GM18951 (cell line): ENCODE measurements at regions not wholly inside any gene's neighbourhood (a gene's known extent, or its start where the extent isn't known, plus 50 kb on each side); places are given as distances from the start of the nearest gene placed in this dataset.

ENCODE experiments used
- POLR2A ChIP-seq: IDR thresholded peaks from 4 replicates; pipeline ENCODE4 v1.6.1; 2011; ENCODE audit warnings: mild to moderate bottlenecking; ENCODE audit not compliant: insufficient read length, insufficient read depth; ENCODE audit errors: extremely low read depth
- in situ Hi-C: fragments of 300-500 bp; cut with MboI; formaldehyde crosslinking; loops from one replicate; pipeline ENCODE4 v1.12.0; 2022; ENCODE audit warnings: low sequenced_read_pairs, mixed read lengths, inconsistent platforms; ENCODE audit not compliant: unreplicated experiment

DNA sequence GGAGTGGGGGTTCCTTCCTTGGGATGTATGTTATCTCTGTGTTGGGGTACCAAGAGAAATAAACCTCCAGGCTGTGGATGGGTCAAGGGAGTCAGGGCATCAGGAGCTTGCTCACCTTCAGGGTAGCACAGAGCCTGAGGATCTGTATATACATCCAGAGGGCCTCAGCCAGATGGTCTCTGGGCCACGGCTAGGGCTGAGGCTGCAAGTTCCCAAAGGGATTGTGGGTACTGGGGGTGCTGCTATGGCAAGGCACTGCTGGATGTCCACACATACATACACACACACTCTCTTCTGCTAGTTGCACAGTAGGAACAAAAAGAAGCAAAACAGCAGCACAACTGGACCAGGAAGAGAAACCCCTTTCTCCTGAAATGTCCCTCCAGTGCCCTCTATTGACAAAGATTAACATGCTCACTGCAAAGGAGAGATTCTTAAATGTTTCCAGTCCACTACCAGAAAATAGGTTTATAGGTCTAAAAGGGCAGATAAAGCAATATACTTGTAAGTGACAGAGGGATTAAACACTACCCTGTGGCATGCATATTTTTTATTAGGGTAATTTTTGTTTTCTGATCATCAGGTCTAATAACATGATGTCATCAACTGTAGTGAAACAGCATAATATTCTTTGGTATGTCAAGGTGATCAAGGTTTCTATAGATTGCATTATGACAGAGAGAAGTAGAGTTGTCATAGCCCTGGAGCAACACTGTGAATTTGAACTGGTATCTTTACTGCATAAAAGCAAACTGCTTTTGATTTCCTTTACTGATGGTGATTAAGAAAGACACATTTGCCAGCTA lies 56.3 kb upstream of the KCNN2 start:
- TF ChIP-seq POLR2A, result no peak
- in situ Hi-C loops, result no loop called here

DNA sequence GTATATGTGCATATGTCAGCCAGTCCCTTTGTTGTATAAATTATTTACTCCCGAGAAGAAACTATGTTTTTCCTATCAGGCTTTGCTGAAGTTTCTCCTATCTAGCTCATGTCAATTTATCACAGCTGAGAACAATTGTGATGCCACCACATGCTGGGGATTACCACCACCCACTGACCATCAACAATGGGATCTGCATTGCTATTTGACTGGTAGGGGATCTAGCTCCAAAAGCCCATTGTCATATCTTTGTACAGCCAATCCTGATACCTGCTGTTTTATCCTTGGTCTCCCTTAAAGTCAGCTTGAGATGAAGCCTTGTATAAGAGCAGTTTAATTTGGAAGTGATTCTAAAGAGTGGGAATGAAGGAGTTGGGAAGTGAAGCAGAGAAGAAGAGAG lies 53.9 kb upstream of the KCNN2 start:
- TF ChIP-seq POLR2A, result no peak
- in situ Hi-C loops, result no loop called here

DNA sequence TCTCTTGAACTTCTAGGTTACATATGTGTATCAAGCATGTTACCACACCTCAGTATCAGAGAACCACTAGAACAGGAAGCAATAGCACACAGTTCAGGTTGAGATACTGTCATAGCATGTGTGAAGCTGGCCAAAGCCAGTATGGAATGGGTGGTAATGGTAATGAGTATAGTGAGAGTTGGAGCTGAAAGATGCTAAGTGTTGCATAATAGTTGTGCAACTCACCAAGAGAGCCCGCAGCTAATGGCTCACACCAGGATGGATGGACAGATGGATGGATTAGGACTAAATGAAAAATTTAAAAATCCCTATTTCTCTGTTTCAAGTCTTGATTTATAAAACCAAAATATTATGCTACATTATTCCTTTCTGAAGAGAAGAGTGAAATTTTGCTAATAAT lies 53.4 kb upstream of the KCNN2 start:
- TF ChIP-seq POLR2A, result no peak
- in situ Hi-C loops, result no loop called here

GRCh38 chr5:114310666-114311065 lies 51.2 kb upstream of the KCNN2 start:
- in situ Hi-C loops, result no loop called here
- no peak for TF ChIP-seq POLR2A

DNA sequence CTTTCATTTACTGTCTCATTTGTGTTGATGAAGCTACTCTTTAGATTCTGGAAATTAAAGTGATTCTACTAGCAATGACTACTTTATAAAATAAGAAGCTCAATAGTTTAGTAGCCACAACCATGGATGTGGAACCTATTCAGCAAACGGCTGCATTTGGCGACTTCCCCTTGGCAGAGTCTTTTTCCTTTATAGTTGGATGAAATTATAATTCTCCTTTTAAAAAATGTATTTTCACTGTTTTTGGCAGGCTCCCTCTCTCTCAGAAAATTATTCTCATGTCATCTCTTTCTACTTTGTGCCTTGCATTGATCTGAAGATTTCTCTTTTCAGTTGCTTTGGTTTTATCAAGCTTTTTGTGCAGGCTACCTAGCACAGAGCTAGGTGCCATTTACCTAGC lies 50.6 kb upstream of the KCNN2 start:
- in situ Hi-C loops, result no loop called here

DNA sequence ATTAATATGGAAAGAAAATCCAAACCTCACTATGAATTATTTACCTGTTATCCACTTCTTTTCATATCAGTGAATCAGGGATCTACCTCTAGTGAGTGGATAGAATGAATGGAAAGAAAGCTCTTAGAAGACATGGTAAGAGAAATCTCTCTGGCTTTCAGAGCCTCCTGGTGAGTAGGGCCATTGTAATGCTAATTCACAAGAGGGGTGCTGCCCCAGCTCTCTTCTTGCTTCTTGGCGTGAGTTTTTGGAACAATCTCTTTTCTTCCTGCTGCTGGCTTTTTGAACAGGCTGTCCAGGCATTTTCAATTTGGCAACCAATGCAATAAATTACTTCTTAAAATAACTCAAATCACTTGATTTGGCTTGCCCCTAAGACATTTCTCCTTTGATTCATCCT lies 49.9 kb upstream of the KCNN2 start:
- TF ChIP-seq POLR2A, result no peak
- in situ Hi-C loops, result no loop called here

More for the DNA sequence above, 50.6 kb upstream of the KCNN2 start:
- no peak for TF ChIP-seq POLR2A
